Right atrium auricular region (tissue), 2 donors: ENCODE measurements at regions not wholly inside any gene's neighbourhood (a gene's known extent, or its start where the extent isn't known, plus 50 kb on each side); places are given as distances from the start of the nearest gene placed in this dataset.

Experiments used
- DNase-seq: peaks from one replicate; pipeline ENCODE4 v3.0.0-alpha.2; 2019; ENCODE audit warnings: low spot score
- H3K27ac ChIP-seq, 2 donors: fragments of 200-600 bp; sonication (generic); 1 replicate in 1 of 2; 2 replicates in 1 of 2; pipeline ENCODE4 v1.5.1; 2016 to 2019
- H3K27me3 ChIP-seq, 2 donors: fragments of 200-600 bp; sonication (generic); one replicate each; pipeline versions ENCODE4 v1.5.1 to v1.6.0; 2017 to 2019
- H3K36me3 ChIP-seq: fragments of 200-600 bp; sonication (generic); one replicate; pipeline ENCODE4 v1.5.1; 2016
- H3K4me1 ChIP-seq, 2 donors: fragments of 200-600 bp; sonication (generic); one replicate each; pipeline versions ENCODE4 v1.5.1 to v1.6.0; 2017 to 2019
- H3K4me3 ChIP-seq, 2 donors: fragments of 200-600 bp; sonication (generic); 1 replicate in 1 of 2; 2 replicates in 1 of 2; pipeline ENCODE4 v1.5.1; 2017 to 2019; ENCODE audit warnings: mild to moderate bottlenecking in 1 of 2, moderate library complexity in 1 of 2
- H3K9me3 ChIP-seq, 2 donors: fragments of 200-600 bp; sonication (generic); one replicate each; pipeline ENCODE4 v1.5.1; 2019
- CTCF ChIP-seq, 2 donors: fragments of 200-600 bp; sonication (generic); IDR thresholded peaks; one replicate each; pipeline ENCODE4 v1.5.1; 2019; ENCODE audit warnings: antibody characterized with exemption in 2 of 2

GRCh38 chr11:16494918-16495691 is 138.8 kb upstream of the SOX6 start:
- no peak overlapping the region for H3K27ac ChIP-seq
- DNase-seq, result no peak

DNA sequence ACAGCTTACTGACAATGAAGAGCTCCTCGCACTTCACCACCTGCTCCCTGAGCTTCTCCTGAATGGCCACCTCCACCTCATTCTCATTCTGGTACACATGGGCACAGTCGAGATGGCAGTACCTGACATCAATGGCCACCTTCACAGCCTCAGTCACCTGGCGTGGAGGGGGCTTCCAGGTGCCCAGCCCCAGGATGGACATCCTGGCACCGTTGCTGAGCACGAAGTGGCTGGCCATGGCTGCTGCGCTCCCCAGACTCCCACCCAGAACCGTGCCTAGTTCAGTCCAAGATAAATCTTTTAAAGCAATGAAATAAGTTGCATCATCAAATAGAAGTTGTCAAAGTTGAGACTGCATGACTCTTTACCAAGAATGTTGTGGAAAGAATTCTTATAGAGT is 128.1 kb upstream of the SOX6 start:
- no peaks in the 10 kb centered on the region for H3K4me1 ChIP-seq
- no peaks in the 10 kb centered on the region for H3K36me3 ChIP-seq
- H3K4me3 ChIP-seq, result no peak overlapping the region
- H3K9me3 ChIP-seq, result no peaks in the 10 kb centered on the region
- no peak overlapping the region for H3K27ac ChIP-seq
- TF ChIP-seq CTCF (IDR thresholded peaks at IDR 0.05), result no peak
- H3K27me3 ChIP-seq, result no peaks in the 10 kb centered on the region
- no peak for DNase-seq

More at GRCh38 chr11:16494918-16495691, 138.8 kb upstream of the SOX6 start:
- Histone ChIP-seq H3K9me3 (no peaks in the 10 kb centered on the region), H3K4me1 (no peaks in the 10 kb centered on the region), H3K4me3 (no peak overlapping the region), H3K27me3 (no peaks in the 10 kb centered on the region), H3K36me3 (no peaks in the 10 kb centered on the region)
- no peak for TF ChIP-seq CTCF (IDR thresholded peaks at IDR 0.05)

- Histone ChIP-seq H3K4me1 (peaks cover 0 to 14% of the 10 kb centered on the region in 2 donors), H3K4me3 (no peak overlapping the region), H3K27me3 (no peaks in the 10 kb centered on the region), H3K9me3 (no peaks in the 10 kb centered on the region), H3K27ac (no peak overlapping the region), H3K36me3 (no peaks in the 10 kb centered on the region)
- no peak for DNase-seq
- TF ChIP-seq CTCF (IDR thresholded peaks at IDR 0.05), result no peak
These were observed 118.3 kb upstream of the SOX6 start for GRCh38 chr11:16474659-16475058.

DNA sequence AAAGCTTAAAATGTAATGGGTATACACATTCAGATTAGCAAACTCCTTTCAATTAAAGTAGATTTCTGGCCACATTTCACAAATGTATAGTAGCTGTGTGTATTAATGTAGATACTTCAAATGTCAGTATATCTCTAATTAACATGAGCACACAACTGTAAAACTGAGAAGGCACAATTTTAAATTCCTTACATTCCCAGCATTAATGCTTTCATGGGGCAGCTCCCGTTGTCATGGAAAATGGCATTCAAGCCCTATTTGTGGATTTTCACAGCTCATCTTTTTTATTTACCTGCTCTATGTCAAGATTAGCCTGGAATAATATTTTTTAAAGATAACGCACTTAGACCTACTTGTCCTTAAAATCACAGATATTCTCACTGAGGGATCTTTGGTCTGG is 113.6 kb upstream of the SOX6 start:
- Histone ChIP-seq H3K27me3 (no peaks in the 10 kb centered on the region), H3K4me1 (peaks cover 0 to 14% of the 10 kb centered on the region in 2 donors), H3K9me3 (no peaks in the 10 kb centered on the region), H3K27ac (no peak overlapping the region), H3K4me3 (no peak overlapping the region), H3K36me3 (no peaks in the 10 kb centered on the region)
- no peak for TF ChIP-seq CTCF (IDR thresholded peaks at IDR 0.05)
- no peak for DNase-seq

DNA sequence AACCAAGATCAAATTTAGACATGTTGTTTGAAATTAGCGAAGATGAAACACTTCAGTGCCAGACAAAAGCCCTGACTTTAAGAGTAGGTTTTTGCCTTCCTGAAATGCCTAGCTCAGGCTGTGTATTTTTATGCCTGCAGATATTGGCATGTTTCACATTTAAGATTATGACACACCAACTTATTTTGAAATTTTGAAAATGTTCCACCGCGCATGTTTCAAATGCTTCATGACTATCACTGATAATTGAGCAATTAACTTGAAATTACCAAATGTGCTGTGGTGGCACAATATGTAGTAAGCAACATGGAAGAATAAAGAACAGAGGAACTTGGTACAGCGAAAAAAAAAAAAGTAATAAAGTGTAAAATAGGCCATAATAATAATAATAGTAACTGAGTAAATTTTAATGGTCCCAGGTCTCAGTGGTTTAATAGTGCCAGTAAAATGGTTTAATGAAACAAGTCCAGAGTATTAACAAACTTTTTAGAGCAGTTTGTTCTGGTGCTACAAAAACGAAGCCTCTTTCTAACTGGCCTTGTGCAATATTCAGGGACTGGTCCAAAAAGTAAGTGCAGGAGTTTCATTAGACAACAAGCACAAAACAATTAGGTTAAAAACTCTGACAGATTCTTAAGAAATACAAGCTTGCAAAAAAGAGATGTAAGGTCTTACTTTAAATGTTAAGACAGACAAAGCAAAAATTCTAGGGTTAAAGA is 112.5 kb upstream of the SOX6 start:
- Histone ChIP-seq H3K4me3 (no peak overlapping the region), H3K36me3 (no peaks in the 10 kb centered on the region), H3K27me3 (no peaks in the 10 kb centered on the region), H3K9me3 (no peaks in the 10 kb centered on the region), H3K4me1 (peaks cover 0 to 14% of the 10 kb centered on the region in 2 donors), H3K27ac (peak overlapping the region in 1 of 2 donors; percentile 5)
- no peak for DNase-seq
- no peak for TF ChIP-seq CTCF (IDR thresholded peaks at IDR 0.05)
